IPS DF 6.9 (cell line): ENCODE measurements at regions not wholly inside any gene's neighbourhood (a gene's known extent, or its start where the extent isn't known, plus 50 kb on each side); places are given as distances from the start of the nearest gene placed in this dataset.

ENCODE experiments used
- DNase-seq: peaks from one replicate; pipeline ENCODE4 v3.0.0-alpha.2; 2013; ENCODE audit warnings: low read depth, low spot score
- H3K27ac ChIP-seq: one replicate; pipeline ENCODE4 v1.5.1; 2013; ENCODE audit warnings: low read length, control low read depth
- H3K27me3 ChIP-seq: 2 replicates; pipeline ENCODE4 v1.6.1; 2013; ENCODE audit warnings: mild to moderate bottlenecking, low read length; ENCODE audit not compliant: control insufficient read depth, insufficient read depth
- H3K36me3 ChIP-seq: 2 replicates; pipeline ENCODE4 v1.6.1; 2013; ENCODE audit warnings: low read length; ENCODE audit not compliant: control insufficient read depth, insufficient read depth
- H3K4me1 ChIP-seq: 2 replicates; pipeline ENCODE4 v1.6.1; 2013; ENCODE audit warnings: low read length; ENCODE audit not compliant: control insufficient read depth, insufficient read depth
- H3K4me3 ChIP-seq: 2 replicates; pipeline ENCODE4 v1.5.1; 2013; ENCODE audit warnings: mild to moderate bottlenecking, low read length
- H3K9me3 ChIP-seq: 2 replicates; pipeline ENCODE4 v1.6.1; 2013; ENCODE audit warnings: low read length, inconsistent platforms; ENCODE audit not compliant: control insufficient read depth, insufficient read depth
- WGBS: extraction: QIAGEN DNeasy Blood & Tissue Kit; methylation state at CpG from one replicate; pipeline ENCODE4 v1.1.7; 2013; ENCODE audit warnings: mixed read lengths, missing lambda C conversion rate; ENCODE audit not compliant: insufficient read length, insufficient coverage; 5-methylcytosine and 5-hydroxymethylcytosine counted together

- Histone ChIP-seq H3K27me3 (no peaks in the 10 kb centered on the region), H3K36me3 (no peaks in the 10 kb centered on the region), H3K9me3 (no peaks in the 10 kb centered on the region), H3K4me3 (no peak overlapping the region), H3K27ac (no peak overlapping the region), H3K4me1 (no peaks in the 10 kb centered on the region)
- no peak for DNase-seq
- WGBS: no CpG with 5 or more reads among the region's 5 CpGs
Measured at GRCh38 chr1:82644186-82644915, 843.6 kb downstream of the ADGRL2 start.

DNA sequence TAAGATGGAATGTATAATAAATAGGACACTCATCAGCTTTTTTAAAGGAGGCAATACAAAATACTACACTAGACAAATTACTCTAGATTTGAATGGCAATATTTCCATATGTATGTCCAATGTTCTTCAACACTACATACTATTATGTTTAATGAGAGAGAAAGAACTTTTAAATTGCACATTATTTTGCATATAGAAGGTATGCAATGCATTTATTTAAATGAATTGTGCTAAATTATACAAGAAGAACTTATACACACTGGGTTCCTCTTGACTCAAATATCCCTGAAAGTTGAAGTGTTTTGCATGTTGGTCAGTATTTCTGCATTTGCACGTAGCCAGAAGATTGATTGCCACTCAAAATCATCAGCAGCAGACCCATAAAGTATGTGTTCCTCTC is 839.6 kb downstream of the ADGRL2 start:
- H3K36me3 ChIP-seq: no peaks in the 10 kb centered on the region
- H3K4me3 ChIP-seq: no peak overlapping the region
- no peaks in the 10 kb centered on the region for H3K27me3 ChIP-seq
- DNase-seq: no peak
- H3K27ac ChIP-seq: no peak overlapping the region
- WGBS: no CpG with 5 or more reads among the region's 1 CpG
- no peaks in the 10 kb centered on the region for H3K9me3 ChIP-seq
- H3K4me1 ChIP-seq: no peaks in the 10 kb centered on the region

DNA sequence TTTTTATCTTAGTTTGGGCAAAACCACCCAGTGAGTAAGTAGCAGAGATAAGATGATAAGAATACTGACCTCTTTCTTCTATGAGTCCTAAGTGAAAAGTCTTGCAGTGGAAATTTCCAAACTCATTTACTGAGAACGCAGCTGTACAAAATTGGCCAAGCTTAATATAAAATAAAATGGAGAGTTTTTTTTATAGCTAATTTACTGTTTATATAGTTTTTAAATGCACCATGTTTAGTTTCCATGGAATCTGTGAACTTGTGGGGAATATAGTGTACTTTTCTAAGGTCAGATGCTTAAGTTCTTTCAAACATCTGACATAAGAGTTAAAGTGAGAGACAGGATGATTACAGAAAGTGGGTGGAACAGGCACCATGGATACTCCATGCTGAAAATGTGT is 833.5 kb downstream of the ADGRL2 start:
- no CpG with 5 or more reads among the region's 1 CpG for WGBS
- Histone ChIP-seq H3K4me3 (no peak overlapping the region), H3K27me3 (no peaks in the 10 kb centered on the region), H3K9me3 (no peaks in the 10 kb centered on the region), H3K4me1 (no peaks in the 10 kb centered on the region), H3K36me3 (no peaks in the 10 kb centered on the region), H3K27ac (no peak overlapping the region)
- DNase-seq: no peak

- H3K4me3 ChIP-seq: no peak overlapping the region
- H3K36me3 ChIP-seq: no peaks in the 10 kb centered on the region
- WGBS: no CpG with 5 or more reads among the region's 1 CpG
- no peaks in the 10 kb centered on the region for H3K4me1 ChIP-seq
- no peak for DNase-seq
- no peaks in the 10 kb centered on the region for H3K9me3 ChIP-seq
- no peak overlapping the region for H3K27ac ChIP-seq
- H3K27me3 ChIP-seq: no peaks in the 10 kb centered on the region
Measured at GRCh38 chr1:82632155-82632554, 831.4 kb downstream of the ADGRL2 start.

DNA sequence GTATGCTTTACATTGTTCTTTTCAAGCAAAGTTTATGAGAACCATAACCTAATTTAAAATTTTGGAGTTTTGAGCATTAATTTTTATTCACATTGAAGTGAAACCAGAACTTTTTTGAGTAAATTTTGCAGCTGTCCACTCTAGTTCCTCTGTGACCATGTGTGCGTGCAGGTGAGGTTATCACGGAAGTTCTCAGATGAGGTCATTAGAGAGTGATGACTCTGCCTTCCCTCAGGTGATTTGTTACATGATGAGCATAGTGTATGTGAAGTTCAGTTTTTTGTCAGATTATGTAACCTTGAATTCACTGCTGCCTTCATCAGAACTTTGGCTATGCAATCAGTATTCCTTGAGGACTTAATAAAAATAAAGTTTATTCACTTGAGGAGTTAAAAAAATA is 828.2 kb downstream of the ADGRL2 start:
- no peaks in the 10 kb centered on the region for H3K27me3 ChIP-seq
- no peak overlapping the region for H3K27ac ChIP-seq
- no peaks in the 10 kb centered on the region for H3K4me1 ChIP-seq
- no peak overlapping the region for H3K4me3 ChIP-seq
- WGBS: no CpG with 5 or more reads among the region's 2 CpGs
- no peaks in the 10 kb centered on the region for H3K36me3 ChIP-seq
- DNase-seq: no peak
- no peaks in the 10 kb centered on the region for H3K9me3 ChIP-seq

DNA sequence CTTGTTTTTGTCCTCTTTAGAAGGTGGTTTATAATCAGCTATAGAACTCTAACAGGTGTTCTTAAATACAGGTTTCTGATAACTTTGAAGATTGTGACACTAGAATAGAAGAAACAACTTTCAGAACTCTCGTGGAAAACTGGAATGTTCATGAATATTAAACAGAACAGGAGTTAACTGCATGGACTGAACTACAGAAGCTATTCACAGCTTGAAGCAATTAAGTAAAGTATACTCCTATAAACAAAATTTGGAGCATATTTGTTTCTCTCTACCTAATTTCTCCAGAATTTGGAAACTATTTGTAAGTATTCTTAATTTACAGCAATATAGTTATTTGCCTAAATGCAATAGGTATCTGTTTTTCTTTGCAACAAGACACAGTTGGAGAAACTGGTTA is 824.8 kb downstream of the ADGRL2 start:
- Histone ChIP-seq H3K4me1 (no peaks in the 10 kb centered on the region), H3K9me3 (no peaks in the 10 kb centered on the region), H3K27me3 (no peaks in the 10 kb centered on the region), H3K4me3 (no peak overlapping the region), H3K36me3 (no peaks in the 10 kb centered on the region), H3K27ac (no peak overlapping the region)
- no peak for DNase-seq
- no CpG with 5 or more reads among the region's 1 CpG for WGBS

GRCh38 chr1:82621076-82621475 is 820.3 kb downstream of the ADGRL2 start:
- H3K27ac ChIP-seq: no peak overlapping the region
- DNase-seq: no peak
- no peak overlapping the region for H3K4me3 ChIP-seq
- no peaks in the 10 kb centered on the region for H3K27me3 ChIP-seq
- no peaks in the 10 kb centered on the region for H3K36me3 ChIP-seq
- H3K4me1 ChIP-seq: no peaks in the 10 kb centered on the region
- H3K9me3 ChIP-seq: no peaks in the 10 kb centered on the region
- no CpG with 5 or more reads among the region's 5 CpGs for WGBS

DNA sequence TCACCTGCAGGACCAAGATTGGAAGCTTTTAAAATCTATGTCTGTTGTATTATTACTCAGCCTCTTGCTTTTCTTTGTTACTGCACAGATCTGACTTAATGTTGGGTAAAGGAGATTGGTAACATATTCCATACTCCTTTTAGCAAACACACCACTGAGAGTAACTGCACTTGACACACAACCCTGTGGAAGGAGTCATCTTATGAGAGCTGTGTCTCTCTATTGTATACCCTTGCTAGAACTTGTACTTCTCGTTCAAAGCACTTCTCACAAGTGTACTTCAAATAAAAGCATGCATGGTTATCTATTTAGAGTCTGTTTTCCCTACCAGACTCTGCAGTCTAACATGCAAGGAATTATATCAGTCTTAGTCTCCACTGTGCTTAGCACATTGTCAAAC is 813.4 kb downstream of the ADGRL2 start:
- no peak overlapping the region for H3K4me3 ChIP-seq
- H3K27ac ChIP-seq: no peak overlapping the region
- H3K27me3 ChIP-seq: no peaks in the 10 kb centered on the region
- H3K4me1 ChIP-seq: peaks cover 2% of the 10 kb centered on the region; the same call in 1 of the 2 replicates
- H3K9me3 ChIP-seq: no peaks in the 10 kb centered on the region
- H3K36me3 ChIP-seq: no peaks in the 10 kb centered on the region
- WGBS: no CpG with 5 or more reads among the region's 1 CpG
- no peak for DNase-seq

- no peak for DNase-seq
- H3K27ac ChIP-seq: no peak overlapping the region
- no CpG with 5 or more reads among the region's 3 CpGs for WGBS
- no peaks in the 10 kb centered on the region for H3K9me3 ChIP-seq
- no peak overlapping the region for H3K4me3 ChIP-seq
- no peaks in the 10 kb centered on the region for H3K36me3 ChIP-seq
- H3K27me3 ChIP-seq: no peaks in the 10 kb centered on the region
- H3K4me1 ChIP-seq: peaks cover 2% of the 10 kb centered on the region; the same call in 1 of the 2 replicates
Measured at GRCh38 chr1:82612986-82613385, 812.3 kb downstream of the ADGRL2 start.

GRCh38 chr1:82606546-82606945 is 805.8 kb downstream of the ADGRL2 start:
- Histone ChIP-seq H3K27me3 (no peaks in the 10 kb centered on the region), H3K9me3 (no peaks in the 10 kb centered on the region), H3K36me3 (no peaks in the 10 kb centered on the region), H3K27ac (no peak overlapping the region), H3K4me1 (no peaks in the 10 kb centered on the region), H3K4me3 (no peak overlapping the region)
- DNase-seq: no peak
- no CpG with 5 or more reads among the region's 1 CpG for WGBS

- peak; percentile 4 for DNase-seq
- Histone ChIP-seq H3K27ac (no peak overlapping the region), H3K36me3 (no peaks in the 10 kb centered on the region), H3K4me3 (no peak overlapping the region), H3K9me3 (no peaks in the 10 kb centered on the region), H3K27me3 (no peaks in the 10 kb centered on the region), H3K4me1 (no peaks in the 10 kb centered on the region)
- no CpG with 5 or more reads among the region's 4 CpGs for WGBS
Measured at GRCh38 chr1:82604524-82604923, 803.8 kb downstream of the ADGRL2 start.
